ENCODE measurements at regions not wholly inside any gene's neighbourhood (a gene's known extent, or its start where the extent isn't known, plus 50 kb on each side); places are given as distances from the start of the nearest gene placed in this dataset.
"Not testable (repeated sequence)": the region's sequence is repeated elsewhere in the genome, so short reads cannot be mapped to it uniquely, and the experiment has no call there.

DNA sequence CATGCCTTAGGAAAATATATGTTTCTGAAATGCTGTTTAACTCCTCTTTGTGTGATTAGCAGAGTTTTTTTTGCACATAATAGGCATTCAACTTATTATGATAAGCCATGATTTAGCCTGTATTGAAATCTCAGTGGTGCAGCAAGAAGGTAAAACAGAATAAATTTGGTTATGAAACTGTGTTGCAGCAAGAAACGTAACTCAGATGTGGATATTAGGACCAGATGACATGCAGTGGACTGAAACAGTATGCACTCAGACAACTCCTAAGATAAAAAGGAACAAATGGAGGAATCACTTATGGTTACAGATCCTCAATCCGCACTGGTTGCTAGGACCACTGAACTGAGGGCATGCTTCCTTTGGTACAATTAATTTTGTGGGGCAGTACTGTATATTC lies 254.2 kb upstream of the HSF2 start:
- DNase-seq = no peak

DNA sequence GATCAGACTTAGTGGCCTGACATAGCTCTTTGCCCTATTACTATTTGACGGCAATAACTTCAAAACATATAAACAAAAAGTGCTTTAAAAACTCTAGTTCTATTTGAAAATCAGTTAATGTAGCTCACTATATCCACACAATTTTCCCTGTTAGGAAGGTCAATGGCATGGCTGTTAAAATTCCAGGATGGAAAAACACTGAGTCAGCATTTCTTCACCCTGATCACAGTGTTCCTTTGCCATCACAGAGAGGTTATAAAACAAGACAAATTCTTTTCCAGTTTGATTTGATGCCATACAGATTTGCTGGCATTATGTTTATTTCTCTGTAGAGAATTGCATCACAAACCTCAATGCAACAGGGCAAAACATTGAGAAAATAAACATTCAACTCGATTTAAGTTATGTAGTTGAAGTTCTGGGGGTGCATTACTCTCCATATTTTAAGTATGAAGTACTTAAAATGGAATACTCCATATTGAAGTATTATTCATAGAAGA lies 253.7 kb upstream of the HSF2 start:
- no peak for DNase-seq

DNA sequence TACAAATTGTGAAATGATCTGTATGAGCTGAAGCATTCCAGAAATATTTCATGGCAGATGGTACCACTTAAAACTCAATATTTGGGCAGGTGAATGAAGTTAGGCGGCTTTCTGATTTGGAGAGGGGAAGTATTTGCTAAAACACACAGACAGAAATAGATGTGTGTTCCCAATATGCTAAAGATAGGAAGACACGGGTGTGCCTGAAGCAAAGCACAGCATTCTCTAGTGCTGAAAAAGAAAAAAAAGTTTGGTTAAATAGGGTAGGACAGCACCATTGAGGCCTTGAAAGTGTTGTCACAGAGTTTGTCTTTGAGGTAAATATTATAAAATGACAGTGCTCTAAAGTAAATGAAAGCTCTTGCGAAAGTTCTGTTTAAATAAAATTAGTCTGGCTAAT lies 252.2 kb upstream of the HSF2 start:
- no peak for DNase-seq

DNA sequence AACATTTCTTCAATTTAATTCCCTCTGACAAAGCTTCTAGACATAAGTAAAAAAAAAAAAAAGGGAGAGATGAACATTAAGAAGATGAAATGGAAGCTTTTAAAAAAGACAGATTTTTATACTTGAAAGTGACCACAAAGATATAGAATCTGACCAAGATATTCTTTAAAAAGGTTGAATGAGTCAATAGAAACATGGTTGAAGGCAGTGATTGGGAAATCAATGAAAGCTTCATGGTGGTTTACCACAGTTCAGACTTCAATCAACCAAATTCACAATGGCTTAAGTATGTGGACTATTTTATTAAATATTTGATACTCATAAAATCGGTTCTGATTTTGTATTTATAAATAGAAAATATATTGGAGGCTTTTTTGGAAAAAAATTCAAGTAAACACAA lies 248.4 kb upstream of the HSF2 start:
- DNase-seq = no peak

DNA sequence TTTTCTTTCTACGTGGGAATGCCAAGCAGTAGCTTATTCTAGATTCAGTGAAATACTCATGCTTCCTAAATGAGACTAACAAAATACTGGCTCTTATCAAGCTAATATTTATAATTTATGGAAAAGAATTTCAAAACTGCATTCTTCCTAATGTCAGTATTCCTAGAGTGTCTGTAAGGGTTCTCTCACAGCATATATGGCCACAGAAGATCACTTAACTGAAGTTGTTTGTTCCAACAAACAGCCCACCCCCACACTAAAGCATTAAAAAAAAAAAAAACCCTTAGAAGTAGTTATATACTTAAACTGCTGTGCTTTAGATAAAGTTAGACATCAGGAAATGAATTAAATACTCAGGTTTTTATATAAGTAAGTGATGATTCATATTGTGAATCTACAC lies 247.7 kb upstream of the HSF2 start:
- DNase-seq = no peak

DNA sequence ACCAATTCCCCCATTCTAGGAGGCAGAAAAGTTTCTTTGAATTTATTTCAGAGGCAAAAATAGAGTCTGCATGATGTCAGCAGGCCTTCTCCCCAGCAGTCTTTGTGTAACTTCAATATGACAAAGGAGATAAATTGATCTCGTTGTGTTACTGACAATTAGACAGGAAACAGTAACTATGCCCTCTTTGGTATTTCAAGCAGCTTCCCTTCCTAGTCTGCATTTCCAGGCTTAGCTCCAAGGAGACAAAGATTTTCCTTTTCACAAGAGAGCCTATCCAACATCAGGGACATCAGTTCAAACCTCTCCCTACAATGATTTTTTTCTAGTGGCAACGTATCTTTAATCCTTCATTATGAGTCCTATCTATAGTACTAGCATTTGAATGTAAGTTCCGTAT lies 245.9 kb upstream of the HSF2 start:
- no peak for DNase-seq

DNA sequence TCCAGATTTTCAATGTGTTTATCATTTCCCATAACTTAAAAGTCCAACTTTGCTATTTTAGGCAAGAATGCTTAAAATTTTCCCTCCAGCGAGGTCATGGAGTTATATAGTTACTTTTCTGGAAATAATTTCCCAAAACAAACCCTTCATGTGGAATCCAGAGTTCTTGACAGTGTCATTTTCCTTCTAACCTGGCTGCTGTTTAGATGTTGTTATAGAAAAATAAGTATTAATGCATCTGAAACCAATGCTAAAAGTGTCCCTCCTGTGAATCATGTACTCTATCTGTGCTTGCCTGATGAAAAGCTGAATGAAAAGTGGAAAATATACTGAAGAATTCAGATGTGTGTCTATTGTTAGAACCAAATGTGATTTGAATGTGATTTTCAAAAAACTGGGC lies 245.3 kb upstream of the HSF2 start:
- no peak for DNase-seq

DNA sequence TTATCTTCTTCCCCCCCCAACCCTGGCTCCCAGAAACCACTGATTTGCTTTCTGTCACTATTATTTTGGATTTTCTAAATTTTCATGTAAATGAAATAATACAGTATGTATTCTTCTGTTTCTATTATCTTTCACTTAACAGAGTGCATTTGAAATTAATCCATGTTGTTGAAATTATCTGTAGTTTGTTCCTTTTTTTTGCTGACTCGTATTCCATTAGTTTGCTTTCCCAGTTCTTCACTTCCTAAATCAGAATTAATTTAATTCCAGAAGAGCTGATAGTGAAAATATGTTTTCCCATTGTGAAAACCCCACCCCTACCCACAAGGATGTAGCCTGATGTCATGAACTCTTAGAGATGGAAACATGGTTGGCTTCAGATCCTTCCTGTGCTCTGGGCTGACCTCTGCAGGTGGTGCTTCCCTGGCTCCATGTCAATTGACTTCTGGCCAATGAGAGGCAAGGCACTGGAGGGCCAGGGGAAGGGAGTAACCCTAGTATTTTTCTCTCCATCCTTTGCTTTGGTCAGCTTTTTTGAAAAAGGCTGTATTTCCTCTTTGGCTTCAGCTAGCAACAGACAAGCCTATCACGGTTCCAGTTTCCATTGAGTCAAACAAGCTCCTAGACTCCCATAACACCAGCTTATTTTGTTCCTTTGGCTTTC lies 244.4 kb upstream of the HSF2 start:
- DNase-seq = no peak

DNA sequence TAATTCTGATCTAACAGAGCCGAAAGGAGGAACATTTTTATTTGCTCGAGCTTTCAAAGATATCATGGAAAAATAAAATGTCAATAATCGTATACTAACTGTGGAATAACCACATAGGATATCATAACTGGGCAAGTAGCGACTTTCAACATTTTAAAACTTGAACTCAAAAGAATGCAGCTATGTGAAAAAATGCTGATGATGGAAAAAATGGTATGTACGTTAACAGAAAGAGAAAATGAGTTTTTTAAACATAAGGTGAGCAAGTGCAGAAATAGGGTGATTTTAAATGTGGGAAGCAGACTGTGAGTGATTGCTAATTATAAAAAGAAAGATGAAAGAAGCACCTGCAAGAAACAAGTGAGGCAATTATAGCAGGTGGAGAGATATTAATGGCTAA lies 238.3 kb upstream of the HSF2 start:
- DNase-seq = no peak

DNA sequence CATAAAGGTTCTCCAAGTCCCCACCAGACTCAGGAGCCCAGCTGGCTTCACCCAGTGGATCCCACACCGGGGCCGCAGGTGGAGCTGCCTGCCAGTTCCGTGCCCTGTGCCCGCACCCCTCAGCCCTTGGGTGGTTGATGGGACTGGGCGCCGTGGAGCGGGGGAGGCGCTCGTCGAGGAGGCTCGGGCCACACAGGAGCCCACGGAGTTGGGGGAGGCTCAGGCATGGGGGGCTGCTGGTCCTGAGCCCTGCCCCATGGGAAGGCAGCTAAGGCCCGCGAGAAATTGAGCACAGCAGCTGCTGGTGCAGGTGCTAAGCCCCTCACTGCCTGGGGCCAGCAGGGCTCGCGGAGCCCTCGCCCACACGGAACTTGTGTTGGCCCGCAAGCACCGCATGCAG lies 234.4 kb upstream of the HSF2 start:
- DNase-seq = no peak

DNA sequence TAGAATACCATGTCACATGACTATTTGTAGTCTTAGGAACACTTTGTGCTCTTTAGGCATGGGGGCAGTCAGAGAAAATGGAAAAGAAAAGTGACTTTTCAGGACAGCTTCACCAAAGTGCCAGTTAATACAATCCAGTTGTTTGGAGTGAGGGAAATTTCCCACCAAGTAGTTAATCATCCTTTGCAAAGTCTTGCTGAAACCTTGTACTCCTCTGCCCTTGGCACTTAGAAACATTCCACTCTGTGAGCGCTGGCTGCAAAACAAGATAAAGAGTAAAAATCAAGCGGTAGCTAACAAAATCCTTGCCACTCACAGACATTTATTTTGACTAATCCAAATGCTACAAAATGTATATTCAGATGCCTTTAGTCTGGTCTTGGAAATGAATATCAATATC lies 229.2 kb upstream of the HSF2 start:
- DNase-seq = no peak

DNA sequence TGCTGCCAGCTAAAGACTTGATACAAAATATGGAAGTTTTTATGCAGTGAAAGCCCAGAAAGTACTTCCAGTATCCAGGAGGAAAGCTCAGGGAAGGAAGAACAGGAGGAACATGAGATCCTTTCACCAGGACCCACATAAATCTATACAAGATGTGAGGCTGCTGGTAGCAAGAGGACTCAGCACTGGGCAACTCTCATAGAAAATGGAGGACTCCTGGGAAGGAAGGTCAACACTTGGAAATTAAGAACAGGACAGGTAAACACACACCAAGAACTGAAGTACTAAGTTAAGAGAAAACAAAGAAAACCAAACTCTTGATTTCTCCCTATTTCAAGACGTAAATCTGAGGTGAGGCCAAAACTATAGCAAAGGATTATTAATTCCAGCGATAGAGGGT lies 220.5 kb upstream of the HSF2 start:
- no peak for DNase-seq

DNA sequence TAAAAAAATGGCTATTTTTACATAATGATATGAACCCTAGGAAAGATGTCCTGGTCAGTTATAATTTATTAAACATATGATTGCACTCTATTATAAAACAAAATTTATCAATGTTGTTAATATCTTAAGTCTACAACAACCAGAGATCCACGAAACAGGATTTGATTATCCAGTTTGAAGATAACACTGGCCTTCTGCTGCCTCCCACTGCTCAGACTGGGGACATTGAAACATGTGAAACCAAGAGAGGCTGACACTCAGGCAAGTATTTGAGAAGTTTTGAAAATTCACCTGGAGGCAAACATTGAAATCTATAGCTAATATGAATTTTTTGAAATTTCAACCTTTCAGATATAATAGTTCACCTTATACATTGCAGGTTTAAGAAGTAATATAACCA lies 219.3 kb upstream of the HSF2 start:
- no peak for DNase-seq

DNA sequence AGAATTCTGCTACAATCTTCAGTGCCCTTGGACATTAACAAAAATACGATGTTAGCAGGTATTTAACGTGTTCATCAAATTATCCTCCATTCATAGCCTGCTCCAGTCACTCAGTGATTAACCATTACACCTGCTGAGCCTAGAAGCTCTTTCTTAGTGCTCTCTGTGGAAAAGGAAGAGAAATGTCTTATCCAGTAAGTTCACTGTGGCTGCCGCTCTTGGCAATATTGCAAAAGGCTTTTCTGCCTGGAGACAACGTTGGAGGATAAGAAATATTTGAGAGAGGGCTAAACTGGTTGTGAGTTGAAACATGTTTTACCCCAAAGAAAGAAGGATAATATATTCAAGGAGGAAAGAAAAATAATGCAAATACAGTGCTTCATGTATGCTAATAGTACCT lies 217.4 kb upstream of the HSF2 start:
- DNase-seq = no peak

DNA sequence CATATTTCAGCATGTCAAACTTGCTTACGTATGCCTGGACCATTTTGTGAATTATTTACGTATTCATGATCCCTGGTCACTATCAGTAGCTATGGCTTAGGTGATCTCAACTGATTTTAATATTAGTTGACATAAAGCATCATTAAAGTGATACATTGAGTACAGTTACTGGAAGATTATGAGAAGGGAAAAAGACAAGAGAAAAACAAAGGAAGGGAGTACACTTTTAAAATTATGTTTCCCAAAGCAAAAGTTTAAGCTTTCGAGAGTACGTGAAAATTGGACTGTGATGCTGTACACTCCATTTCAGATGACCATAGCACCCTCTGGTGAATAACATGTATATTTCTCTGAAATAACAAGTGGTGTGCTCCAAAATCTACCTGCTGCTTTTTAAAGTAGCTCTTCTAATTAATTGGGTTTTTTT lies 215.0 kb upstream of the HSF2 start:
- no peak for DNase-seq

DNA sequence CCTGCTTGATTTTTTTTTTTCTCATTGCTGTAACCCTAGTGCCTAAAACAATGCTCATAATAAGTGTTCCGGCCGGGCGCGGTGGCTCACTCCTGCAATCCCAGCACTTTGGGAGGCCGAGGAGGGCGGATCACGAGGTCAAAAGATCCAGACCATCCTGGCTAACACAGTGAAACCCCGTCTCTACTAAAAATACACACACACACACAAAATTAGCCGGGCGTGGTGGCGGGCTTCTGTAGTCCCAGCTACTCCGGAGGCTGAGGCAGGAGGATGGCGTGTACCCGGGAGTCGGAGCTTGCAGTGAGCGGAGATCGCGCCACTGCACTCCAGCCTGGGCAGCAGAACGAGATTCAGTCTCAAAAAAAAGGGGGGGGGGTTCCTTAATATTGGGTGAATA lies 214.0 kb upstream of the HSF2 start:
- not testable (repeated sequence) for DNase-seq

DNA sequence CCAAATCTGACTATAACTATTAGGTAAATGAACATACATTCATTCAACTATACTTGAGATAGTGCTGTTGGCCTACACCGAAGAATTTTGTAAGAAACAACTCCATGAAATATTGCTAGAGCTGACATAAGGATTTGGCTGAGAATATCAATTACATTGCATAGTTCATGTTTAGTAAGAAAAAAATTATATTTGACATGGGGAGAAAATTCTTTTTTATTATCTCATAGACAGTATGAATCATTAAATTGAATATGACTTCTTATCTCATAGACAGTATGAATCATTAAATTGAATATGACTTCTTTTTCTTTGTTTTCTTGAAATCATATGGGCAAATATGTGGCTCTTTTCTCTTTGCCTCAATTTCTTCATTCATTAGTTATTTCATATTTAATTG lies 212.3 kb upstream of the HSF2 start:
- DNase-seq = no peak

DNA sequence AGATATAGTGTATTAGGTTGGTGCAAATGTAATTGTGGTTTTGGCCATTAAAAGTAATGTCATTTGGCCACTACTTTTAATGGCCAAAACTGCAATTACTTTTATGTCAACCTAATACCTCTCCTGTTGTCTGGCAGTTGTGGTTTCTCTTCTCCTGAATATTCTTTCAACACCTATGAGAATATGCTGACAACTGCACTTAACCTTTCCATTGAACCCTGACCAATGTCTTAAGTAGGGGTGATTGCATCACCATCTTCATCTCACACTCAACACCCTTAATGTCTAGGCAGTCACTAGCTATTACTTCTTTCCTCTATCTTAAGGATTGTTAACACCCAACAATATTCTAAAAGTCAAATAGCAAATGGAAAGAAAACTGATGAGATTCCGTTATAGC lies 200.5 kb upstream of the HSF2 start:
- DNase-seq = no peak

DNA sequence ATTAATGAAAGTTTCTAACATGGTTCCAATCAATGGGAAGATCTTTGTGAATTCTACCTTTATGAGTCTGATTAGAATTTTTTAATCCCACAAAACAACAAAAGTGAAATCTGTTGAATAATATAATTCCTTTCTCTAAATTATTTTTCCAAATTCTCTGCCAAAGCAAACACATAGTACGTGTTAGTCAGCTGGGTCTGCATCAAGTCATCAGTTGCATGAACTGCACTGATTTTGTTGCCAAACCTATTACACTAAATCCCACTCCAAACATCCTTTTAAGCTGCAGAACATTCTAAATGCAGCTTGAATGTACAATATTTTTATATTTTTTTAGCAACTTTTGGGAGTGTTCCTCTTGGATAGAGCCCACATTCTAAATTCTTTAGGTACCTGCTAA lies 199.0 kb upstream of the HSF2 start:
- no peak for DNase-seq

DNA sequence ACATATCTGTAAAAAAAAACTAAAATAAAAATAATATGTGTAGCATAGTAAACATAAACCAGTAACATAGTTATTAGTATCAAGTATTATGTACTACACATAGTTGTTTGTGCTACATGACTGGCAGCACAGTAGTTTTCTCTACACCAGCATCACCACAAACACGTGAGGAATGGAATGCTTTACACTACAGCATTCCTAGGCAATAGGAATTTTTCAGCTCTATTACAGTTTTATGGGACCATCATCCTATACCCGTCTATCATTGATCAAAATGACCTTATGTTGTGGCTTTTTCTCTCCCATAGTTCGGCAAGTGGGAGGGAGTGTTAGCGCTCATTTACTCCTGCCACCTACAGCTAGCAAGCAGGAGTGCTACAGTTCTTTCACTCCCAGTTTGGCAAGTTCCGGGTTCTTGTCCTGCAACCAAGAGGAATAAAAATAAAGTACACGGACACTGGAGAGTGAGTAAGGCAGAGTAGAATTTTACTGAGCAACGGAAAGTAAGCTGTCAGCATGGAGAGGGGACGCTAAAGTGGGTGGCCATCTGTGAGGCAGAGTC lies 196.8 kb upstream of the HSF2 start:
- DNase-seq = no peak

DNA sequence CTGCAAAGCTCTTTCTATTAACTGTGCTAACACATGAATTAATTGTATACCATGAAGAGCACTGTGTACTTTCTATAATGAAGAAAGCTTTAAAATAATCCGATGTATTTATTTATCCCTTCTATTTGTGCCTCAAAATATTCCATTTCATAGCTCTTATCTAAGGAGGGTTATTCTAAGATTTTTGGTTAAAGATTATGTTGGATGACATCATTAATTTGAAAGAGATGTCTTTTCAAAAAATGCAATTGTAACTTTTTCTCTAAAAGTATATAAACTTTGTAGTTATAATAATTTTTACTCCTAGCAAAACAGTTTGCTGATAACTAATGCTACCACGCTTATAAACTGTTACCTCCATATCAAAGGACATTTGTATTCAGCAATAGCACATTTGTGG lies 192.4 kb upstream of the HSF2 start:
- no peak for DNase-seq

DNA sequence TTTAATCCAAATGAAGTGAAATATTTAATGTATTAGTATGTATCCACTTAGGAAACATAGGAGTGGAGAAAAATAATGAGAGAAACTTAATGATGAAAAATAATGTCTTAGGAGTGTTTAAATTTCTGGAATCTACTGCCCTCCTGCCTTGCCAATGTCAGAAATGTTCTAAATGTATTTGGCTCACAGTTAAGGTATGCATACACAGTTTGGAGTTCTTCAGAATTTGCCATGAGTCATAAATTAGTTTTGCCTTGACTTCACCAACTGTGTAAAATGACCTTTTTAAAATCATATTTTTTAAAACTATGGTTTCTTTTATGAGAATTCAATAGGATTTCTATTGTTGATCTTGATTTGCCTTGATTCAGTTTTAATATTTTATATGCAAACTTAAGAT lies 191.7 kb upstream of the HSF2 start:
- no peak for DNase-seq

DNA sequence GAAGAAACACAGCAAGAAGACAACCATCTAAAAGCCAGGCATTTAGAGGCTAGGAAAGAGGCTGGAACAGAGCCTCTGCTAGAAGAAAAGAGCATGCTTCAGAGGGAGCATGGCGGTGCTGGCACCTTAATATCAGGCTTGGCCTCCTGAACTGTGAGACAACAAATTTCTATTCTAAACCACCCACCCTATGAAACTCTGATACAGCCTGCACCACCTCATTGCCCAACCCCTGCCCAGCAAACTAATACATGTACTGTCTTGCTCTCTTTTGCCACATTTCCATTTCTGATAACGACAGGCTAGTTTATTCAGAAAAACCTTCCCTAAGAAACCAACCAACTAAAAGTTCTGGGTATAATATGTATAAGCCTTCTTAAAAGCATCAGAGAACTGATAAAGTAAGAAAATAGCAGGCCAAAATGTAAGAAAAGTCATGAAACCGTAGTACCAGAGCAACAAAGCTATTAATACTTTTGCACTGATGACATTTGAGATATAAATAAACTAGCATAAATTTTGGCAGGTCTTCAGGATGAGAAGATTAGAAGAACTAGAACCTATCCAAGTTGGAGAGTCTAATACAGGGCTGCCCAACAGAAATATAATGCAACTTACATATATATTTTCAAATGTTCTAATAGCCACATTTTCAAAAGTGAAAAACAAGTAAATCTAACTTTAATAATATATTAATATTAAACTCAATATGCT lies 184.7 kb upstream of the HSF2 start:
- DNase-seq = no peak

DNA sequence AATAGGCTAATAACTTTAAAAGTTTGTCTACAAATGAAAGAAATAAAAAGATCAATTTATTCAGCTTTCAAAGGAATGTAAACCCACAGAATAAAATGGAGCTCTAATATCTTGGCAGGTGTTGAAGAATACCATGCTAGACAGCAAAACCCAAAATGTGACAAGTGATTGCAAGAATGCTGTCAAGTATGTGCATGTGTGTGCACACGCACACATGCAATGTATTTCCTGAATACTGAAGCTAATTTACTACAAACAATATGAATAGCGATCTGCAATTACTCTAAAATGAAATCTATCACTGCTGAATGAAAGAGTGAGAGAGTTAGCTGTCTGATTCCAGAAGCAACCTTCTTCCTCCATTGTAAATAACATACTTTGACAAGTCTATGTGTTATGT lies 179.2 kb upstream of the HSF2 start:
- DNase-seq = no peak

DNA sequence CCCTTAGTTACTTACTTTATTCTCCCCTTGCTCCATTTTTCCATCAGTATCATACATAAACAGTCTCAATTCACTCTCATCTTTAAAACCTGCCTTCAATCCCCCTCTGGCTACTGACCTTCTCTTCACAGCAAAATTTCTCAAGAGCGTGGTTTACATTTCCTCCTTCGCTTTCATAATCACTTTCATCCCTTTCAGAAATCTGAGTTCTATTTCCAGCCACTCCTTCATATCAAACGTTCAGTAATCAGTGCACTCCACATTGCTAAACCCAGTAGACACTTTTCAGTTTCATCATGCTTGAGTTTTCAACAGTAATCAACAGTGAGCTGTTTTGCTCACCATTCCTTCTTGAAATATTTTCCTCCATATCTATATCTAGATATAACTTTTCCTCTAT lies 176.7 kb upstream of the HSF2 start:
- DNase-seq = no peak

Data from stimulated activated CD4-positive, alpha-beta T cell treated with anti-CD3 and anti-CD28 coated beads, Interleukin-4, amount 100 ng/mL, for 4 hours (primary cell).